ENCODE measurements at regions not wholly inside any gene's neighbourhood (a gene's known extent, or its start where the extent isn't known, plus 50 kb on each side); places are given as distances from the start of the nearest gene placed in this dataset.

- DNase-seq (ENCODE audit: insufficient read length, low spot score) (no peak), FAIRE-seq (no peak)
- TF ChIP-seq CTCF (IDR thresholded peaks at IDR 0.05; ENCODE audit: insufficient read depth, missing control alignments), result no peak
Measured at GRCh38 chr17:79401704-79402674, 208.9 kb downstream of the RBFOX3 start.

- DNase-seq (ENCODE audit: insufficient read length, low spot score) (peak; percentile 95), FAIRE-seq (no peak)
- TF ChIP-seq CTCF (IDR thresholded peaks at IDR 0.05; ENCODE audit: insufficient read depth, missing control alignments), result peak; percentile 94
Measured at GRCh38 chr17:79400989-79401703, 209.7 kb downstream of the RBFOX3 start.

- DNase-seq (ENCODE audit: insufficient read length, low spot score) (no peak), FAIRE-seq (no peak)
- TF ChIP-seq CTCF (IDR thresholded peaks at IDR 0.05; ENCODE audit: insufficient read depth, missing control alignments), result no peak
Measured at GRCh38 chr17:79399610-79400144, 211.2 kb downstream of the RBFOX3 start.

- TF ChIP-seq CTCF (IDR thresholded peaks at IDR 0.05; ENCODE audit: insufficient read depth, missing control alignments), result no peak
- DNase-seq (ENCODE audit: insufficient read length, low spot score) (no peak), FAIRE-seq (no peak)
Measured at GRCh38 chr17:79398441-79398840, 212.4 kb downstream of the RBFOX3 start.

GRCh38 chr17:79396696-79397095 is 214.2 kb downstream of the RBFOX3 start:
- DNase-seq (ENCODE audit: insufficient read length, low spot score), result no peak
- no peak for TF ChIP-seq CTCF (IDR thresholded peaks at IDR 0.05; ENCODE audit: insufficient read depth, missing control alignments)
- no peak for FAIRE-seq

GRCh38 chr17:79395545-79395944 is 215.3 kb downstream of the RBFOX3 start:
- FAIRE-seq, result no peak

More at GRCh38 chr17:79395545-79395944, 215.3 kb downstream of the RBFOX3 start:
- no peak for DNase-seq (ENCODE audit: insufficient read length, low spot score)
- TF ChIP-seq CTCF (IDR thresholded peaks at IDR 0.05; ENCODE audit: insufficient read depth, missing control alignments), result no peak
